Body of pancreas (tissue), 4 donors: ENCODE measurements at regions not wholly inside any gene's neighbourhood (a gene's known extent, or its start where the extent isn't known, plus 50 kb on each side); places are given as distances from the start of the nearest gene placed in this dataset.

Source experiments
- POLR2A ChIP-seq, 3 donors: fragments of 450-650 bp; IDR thresholded peaks; one replicate each; pipeline ENCODE4 v1.6.1; 2016; ENCODE audit warnings: antibody characterized with exemption in 3 of 3, mild to moderate bottlenecking in 2 of 3
- TF ChIP-seq, protein P1 (sequence below), 7 experiments: fragments of 450-650 bp in 4 of 7; fragments of 200-600 bp in 3 of 7; sonication (generic) in 3 of 7; IDR thresholded peaks; one replicate each; pipeline ENCODE4 v1.5.1; 2016 to 2019; ENCODE audit warnings: antibody characterized with exemption in 7 of 7

DNA sequence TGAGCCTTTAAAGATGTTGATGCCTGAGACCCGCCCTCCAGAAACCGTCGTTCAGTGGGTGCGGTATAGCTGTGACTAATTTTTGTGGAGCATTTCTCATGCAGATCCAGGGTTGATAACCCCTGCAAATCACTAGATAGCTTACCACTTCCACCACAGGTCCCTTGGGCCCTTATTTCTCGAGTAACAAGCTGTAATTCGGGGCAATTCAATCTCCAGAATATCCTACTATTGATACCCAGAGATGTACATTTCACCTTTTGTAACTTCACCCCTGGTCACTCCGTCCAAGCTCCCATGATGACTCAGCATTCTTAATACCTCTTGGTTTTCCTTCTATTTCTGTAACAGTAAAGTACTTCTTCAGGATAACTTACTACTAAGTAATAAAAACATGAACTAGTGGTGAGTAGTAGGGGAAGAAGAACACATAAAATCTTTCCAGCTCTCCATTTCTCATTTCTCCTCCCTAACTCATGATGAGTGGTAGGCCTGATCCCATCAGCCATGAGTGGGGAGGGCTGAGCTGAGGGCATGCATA is 71.9 kb upstream of the UBL3 start:
- TF ChIP-seq, protein P1, sequence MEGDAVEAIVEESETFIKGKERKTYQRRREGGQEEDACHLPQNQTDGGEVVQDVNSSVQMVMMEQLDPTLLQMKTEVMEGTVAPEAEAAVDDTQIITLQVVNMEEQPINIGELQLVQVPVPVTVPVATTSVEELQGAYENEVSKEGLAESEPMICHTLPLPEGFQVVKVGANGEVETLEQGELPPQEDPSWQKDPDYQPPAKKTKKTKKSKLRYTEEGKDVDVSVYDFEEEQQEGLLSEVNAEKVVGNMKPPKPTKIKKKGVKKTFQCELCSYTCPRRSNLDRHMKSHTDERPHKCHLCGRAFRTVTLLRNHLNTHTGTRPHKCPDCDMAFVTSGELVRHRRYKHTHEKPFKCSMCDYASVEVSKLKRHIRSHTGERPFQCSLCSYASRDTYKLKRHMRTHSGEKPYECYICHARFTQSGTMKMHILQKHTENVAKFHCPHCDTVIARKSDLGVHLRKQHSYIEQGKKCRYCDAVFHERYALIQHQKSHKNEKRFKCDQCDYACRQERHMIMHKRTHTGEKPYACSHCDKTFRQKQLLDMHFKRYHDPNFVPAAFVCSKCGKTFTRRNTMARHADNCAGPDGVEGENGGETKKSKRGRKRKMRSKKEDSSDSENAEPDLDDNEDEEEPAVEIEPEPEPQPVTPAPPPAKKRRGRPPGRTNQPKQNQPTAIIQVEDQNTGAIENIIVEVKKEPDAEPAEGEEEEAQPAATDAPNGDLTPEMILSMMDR (IDR thresholded peaks at IDR 0.05) = no peak
- TF ChIP-seq POLR2A (IDR thresholded peaks at IDR 0.05) = no peak
